Neutrophil (primary cell): ENCODE measurements at regions not wholly inside any gene's neighbourhood (a gene's known extent, or its start where the extent isn't known, plus 50 kb on each side); places are given as distances from the start of the nearest gene placed in this dataset.

Experiments
- H3K27ac ChIP-seq: fragments of 200-600 bp; sonication (generic); 2 replicates; pipeline ENCODE4 v1.5.1; 2016; ENCODE audit warnings: mild to moderate bottlenecking, moderate library complexity
- H3K27me3 ChIP-seq: fragments of 200-600 bp; sonication (generic); 2 replicates; pipeline ENCODE4 v1.6.0; 2016; ENCODE audit warnings: mild to moderate bottlenecking
- H3K36me3 ChIP-seq: fragments of 200-600 bp; sonication (generic); 2 replicates; pipeline ENCODE4 v1.5.1; 2017
- H3K4me1 ChIP-seq, 2 experiments: fragments of 200-600 bp in 1 of 2; sonication (generic) in 1 of 2; 1 replicate in 1 of 2; 2 replicates in 1 of 2; pipeline versions ENCODE4 v1.5.1 to v1.6.1; 2013 to 2016; ENCODE audit warnings: low read depth in 1 of 2, low read length in 1 of 2, mild to moderate bottlenecking in 1 of 2, moderate library complexity in 1 of 2; ENCODE audit not compliant: control insufficient read depth in 1 of 2, insufficient read depth in 1 of 2
- H3K4me3 ChIP-seq, 2 experiments: fragments of 200-600 bp in 1 of 2; sonication (generic) in 1 of 2; 1 replicate in 1 of 2; 2 replicates in 1 of 2; pipeline ENCODE4 v1.5.1; 2013 to 2016; ENCODE audit warnings: low read depth in 1 of 2, low read length in 1 of 2, mild to moderate bottlenecking in 1 of 2, moderate library complexity in 1 of 2
- H3K9me3 ChIP-seq: fragments of 200-600 bp; sonication (generic); 2 replicates; pipeline ENCODE4 v1.5.1; 2016
- CTCF ChIP-seq: fragments of 200-600 bp; sonication (generic); IDR thresholded peaks from 2 replicates; pipeline ENCODE4 v1.5.1; 2016; ENCODE audit warnings: antibody characterized with exemption

- Histone ChIP-seq H3K4me1 (no peaks in the 10 kb centered on the region), H3K27me3 (no peaks in the 10 kb centered on the region), H3K4me3 (no peak overlapping the region), H3K9me3 (no peaks in the 10 kb centered on the region), H3K27ac (no peak overlapping the region), H3K36me3 (no peaks in the 10 kb centered on the region)
- no peak for TF ChIP-seq CTCF
Observed at GRCh38 chr2:81852651-81853050, 1548.1 kb upstream of the LRRTM1 start.

GRCh38 chr2:81839780-81840179 is 1535.2 kb upstream of the LRRTM1 start:
- no peak for TF ChIP-seq CTCF
- H3K27me3 ChIP-seq: no peaks in the 10 kb centered on the region
- H3K36me3 ChIP-seq: no peaks in the 10 kb centered on the region
- H3K9me3 ChIP-seq: no peaks in the 10 kb centered on the region
- no peak overlapping the region for H3K4me3 ChIP-seq
- no peaks in the 10 kb centered on the region for H3K4me1 ChIP-seq
- H3K27ac ChIP-seq: no peak overlapping the region

- Histone ChIP-seq H3K27ac (no peak overlapping the region), H3K9me3 (no peaks in the 10 kb centered on the region), H3K4me1 (no peaks in the 10 kb centered on the region), H3K27me3 (no peaks in the 10 kb centered on the region), H3K4me3 (no peak overlapping the region), H3K36me3 (no peaks in the 10 kb centered on the region)
- no peak for TF ChIP-seq CTCF
Observed at GRCh38 chr2:81835321-81836000, 1530.9 kb upstream of the LRRTM1 start.

DNA sequence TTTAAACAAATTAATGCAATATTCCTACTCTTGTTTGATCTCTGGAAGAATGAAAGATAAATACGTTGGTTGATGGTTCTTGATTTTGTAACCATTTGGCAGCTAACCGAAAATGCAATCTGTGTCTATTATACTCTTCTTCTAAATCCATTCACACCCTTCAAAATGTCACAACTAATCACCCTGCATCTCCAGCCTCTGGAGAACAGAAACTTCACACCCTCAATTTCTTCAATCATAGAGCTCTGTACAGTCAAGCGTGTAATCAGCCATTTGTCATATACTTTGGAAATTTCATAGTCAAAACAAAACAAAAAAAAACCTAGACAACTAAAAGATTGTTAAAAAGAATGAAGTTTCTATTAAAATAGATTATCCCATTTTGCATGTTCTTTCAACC is 1482.3 kb upstream of the LRRTM1 start:
- no peak for TF ChIP-seq CTCF
- Histone ChIP-seq H3K27me3 (no peaks in the 10 kb centered on the region), H3K4me1 (no peaks in the 10 kb centered on the region), H3K27ac (no peak overlapping the region), H3K36me3 (no peaks in the 10 kb centered on the region), H3K9me3 (no peaks in the 10 kb centered on the region), H3K4me3 (no peak overlapping the region)

GRCh38 chr2:81767187-81767912 is 1462.8 kb upstream of the LRRTM1 start:
- no peaks in the 10 kb centered on the region for H3K9me3 ChIP-seq
- no peak for TF ChIP-seq CTCF
- H3K36me3 ChIP-seq: no peaks in the 10 kb centered on the region
- no peak overlapping the region for H3K27ac ChIP-seq
- H3K4me3 ChIP-seq: no peak overlapping the region
- no peaks in the 10 kb centered on the region for H3K4me1 ChIP-seq
- H3K27me3 ChIP-seq: no peaks in the 10 kb centered on the region
